Left lung (tissue), 4 donors: ENCODE measurements at regions not wholly inside any gene's neighbourhood (a gene's known extent, or its start where the extent isn't known, plus 50 kb on each side); places are given as distances from the start of the nearest gene placed in this dataset.
"Not testable (repeated sequence)": the region's sequence is repeated elsewhere in the genome, so short reads cannot be mapped to it uniquely, and the experiment has no call there.

Experiments used
- ATAC-seq: fragments of 200-7000 bp; cut with Tn5 transposase; one replicate; pipeline ENCODE4 v1.9.1; 2020; ENCODE audit warnings: moderate library complexity
- DNase-seq, 4 donors: peaks; one replicate each; pipeline ENCODE4 v3.0.0-alpha.2; 2013 to 2020
- H3K27ac ChIP-seq, 2 donors: fragments of 200-600 bp; sonication (generic) in 1 of 2; one replicate each; pipeline versions ENCODE4 v1.5.0 to v1.8.0; 2020 to 2021
- H3K27me3 ChIP-seq, 2 donors: fragments of 200-600 bp; sonication (generic) in 1 of 2; one replicate each; pipeline versions ENCODE4 v1.5.0 to v1.8.0; 2020 to 2021
- H3K36me3 ChIP-seq, 2 donors: fragments of 200-600 bp; sonication (generic) in 1 of 2; one replicate each; pipeline versions ENCODE4 v1.5.0 to v1.8.0; 2020 to 2021
- H3K4me1 ChIP-seq, 2 donors: fragments of 200-600 bp; one replicate each; pipeline ENCODE4 v1.8.0; 2021
- H3K4me3 ChIP-seq, 2 donors: fragments of 200-600 bp; sonication (generic) in 1 of 2; one replicate each; pipeline versions ENCODE4 v1.5.0 to v1.8.0; 2020 to 2021; ENCODE audit warnings: mild to moderate bottlenecking in 1 of 2
- H3K9me3 ChIP-seq, 2 donors: fragments of 200-600 bp; sonication (generic) in 1 of 2; one replicate each; pipeline versions ENCODE4 v1.5.0 to v1.8.0; 2020 to 2021
- intact Hi-C, 2 donors: fragments of 100-400 bp; cut with DNase I; formaldehyde crosslinking; loops; one replicate each; pipeline versions ENCODE4 v1.11.2 to v1.14.2; 2022
- TF ChIP-seq, protein P1 (sequence below), 2 donors: fragments of 200-600 bp; sonication (generic) in 1 of 2; IDR thresholded peaks; one replicate each; pipeline versions ENCODE4 v1.5.0 to v1.8.0; 2021; ENCODE audit warnings: antibody characterized with exemption in 2 of 2
- donor health status: DM: no; HTN: yes; CAD: no.
- donor health status: DM: no; HTN: no; CAD: no.

GRCh38 chr7:131688738-131689661, 132.6 kb upstream of the PODXL start:
- peaks cover 0 to 3% of the 10 kb centered on the region in 2 donors for H3K4me1 ChIP-seq
- H3K4me3 ChIP-seq, result no peak overlapping the region
- no peaks in the 10 kb centered on the region for H3K36me3 ChIP-seq
- intact Hi-C loops, result no loop called here
- TF ChIP-seq, protein P1, sequence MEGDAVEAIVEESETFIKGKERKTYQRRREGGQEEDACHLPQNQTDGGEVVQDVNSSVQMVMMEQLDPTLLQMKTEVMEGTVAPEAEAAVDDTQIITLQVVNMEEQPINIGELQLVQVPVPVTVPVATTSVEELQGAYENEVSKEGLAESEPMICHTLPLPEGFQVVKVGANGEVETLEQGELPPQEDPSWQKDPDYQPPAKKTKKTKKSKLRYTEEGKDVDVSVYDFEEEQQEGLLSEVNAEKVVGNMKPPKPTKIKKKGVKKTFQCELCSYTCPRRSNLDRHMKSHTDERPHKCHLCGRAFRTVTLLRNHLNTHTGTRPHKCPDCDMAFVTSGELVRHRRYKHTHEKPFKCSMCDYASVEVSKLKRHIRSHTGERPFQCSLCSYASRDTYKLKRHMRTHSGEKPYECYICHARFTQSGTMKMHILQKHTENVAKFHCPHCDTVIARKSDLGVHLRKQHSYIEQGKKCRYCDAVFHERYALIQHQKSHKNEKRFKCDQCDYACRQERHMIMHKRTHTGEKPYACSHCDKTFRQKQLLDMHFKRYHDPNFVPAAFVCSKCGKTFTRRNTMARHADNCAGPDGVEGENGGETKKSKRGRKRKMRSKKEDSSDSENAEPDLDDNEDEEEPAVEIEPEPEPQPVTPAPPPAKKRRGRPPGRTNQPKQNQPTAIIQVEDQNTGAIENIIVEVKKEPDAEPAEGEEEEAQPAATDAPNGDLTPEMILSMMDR (IDR thresholded peaks at IDR 0.05), result peak; percentile 89 to 94
- ATAC-seq (peak; percentile 91), DNase-seq (peak in 3 of 4 donors; percentile 44 to 70 (median 48))
- H3K9me3 ChIP-seq, result no peaks in the 10 kb centered on the region
- H3K27me3 ChIP-seq, result peaks cover 0 to 78% of the 10 kb centered on the region in 2 donors
- H3K27ac ChIP-seq, result no peak overlapping the region

DNA sequence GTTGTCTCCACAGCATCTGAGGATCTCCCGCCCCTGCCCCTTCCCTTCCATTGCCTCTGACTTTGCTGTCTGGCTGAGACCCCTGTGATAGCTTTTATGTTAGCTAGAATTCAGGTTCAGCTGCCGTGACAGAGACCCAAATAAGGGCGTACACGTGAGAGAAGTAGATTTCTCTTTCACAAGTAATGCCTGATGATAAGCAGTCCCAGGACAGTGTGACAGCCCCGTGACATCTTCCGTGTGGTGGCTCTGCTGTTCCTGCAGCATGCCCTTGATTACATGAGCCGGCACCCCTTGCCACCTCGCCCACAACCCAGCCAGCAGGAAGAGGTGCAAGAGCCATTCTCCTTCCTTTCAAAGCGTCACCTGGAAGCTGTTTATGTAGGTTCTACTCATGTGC, 130.9 kb upstream of the PODXL start:
- Histone ChIP-seq H3K27ac (no peak overlapping the region), H3K36me3 (no peaks in the 10 kb centered on the region), H3K4me1 (peaks cover 0 to 3% of the 10 kb centered on the region in 2 donors), H3K9me3 (no peaks in the 10 kb centered on the region), H3K27me3 (peaks cover 0 to 63% of the 10 kb centered on the region in 2 donors), H3K4me3 (no peak overlapping the region)
- ATAC-seq, result no peak
- no peak for DNase-seq
- TF ChIP-seq, protein P1 (IDR thresholded peaks at IDR 0.05), result no peak
- intact Hi-C loops, result no loop called here

DNA sequence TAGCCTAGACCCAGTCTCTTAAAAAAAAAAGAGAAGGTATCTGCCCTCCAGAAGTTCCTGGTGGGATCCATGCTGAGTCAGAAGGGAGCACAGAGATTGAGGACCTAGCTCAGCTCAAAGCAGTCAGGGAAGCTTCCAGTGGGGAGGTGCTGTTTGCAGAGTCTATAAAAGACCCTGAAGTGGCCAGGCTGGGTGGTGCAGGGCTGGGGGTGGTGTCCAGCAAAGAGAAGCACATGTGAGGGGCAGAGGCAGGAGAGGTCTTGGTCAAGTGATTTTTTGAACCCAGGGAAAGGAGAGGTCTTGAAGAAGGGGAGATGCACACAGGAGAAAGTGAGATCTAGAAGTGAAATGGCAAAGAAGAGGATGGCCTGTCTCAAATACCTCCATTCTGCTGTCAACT, 130.4 kb upstream of the PODXL start:
- Histone ChIP-seq H3K36me3 (no peaks in the 10 kb centered on the region), H3K9me3 (no peaks in the 10 kb centered on the region), H3K4me1 (no peaks in the 10 kb centered on the region), H3K27me3 (peaks cover 0 to 58% of the 10 kb centered on the region in 2 donors), H3K4me3 (no peak overlapping the region), H3K27ac (no peak overlapping the region)
- intact Hi-C loops, result no loop called here
- DNase-seq (no peak), ATAC-seq (no peak)
- TF ChIP-seq, protein P1 (IDR thresholded peaks at IDR 0.05), result no peak

GRCh38 chr7:131683536-131684125, 127.2 kb upstream of the PODXL start:
- peaks cover 0 to 36% of the 10 kb centered on the region in 2 donors for H3K27me3 ChIP-seq
- no peak for ATAC-seq
- no peaks in the 10 kb centered on the region for H3K9me3 ChIP-seq
- no peak for DNase-seq
- no peaks in the 10 kb centered on the region for H3K4me1 ChIP-seq
- no peaks in the 10 kb centered on the region for H3K36me3 ChIP-seq
- no peak overlapping the region for H3K27ac ChIP-seq
- no peak overlapping the region for H3K4me3 ChIP-seq
- TF ChIP-seq, protein P1 (IDR thresholded peaks at IDR 0.05), result no peak
- intact Hi-C loops, result no loop called here

GRCh38 chr7:131681961-131682360, 125.5 kb upstream of the PODXL start:
- Histone ChIP-seq H3K9me3 (no peaks in the 10 kb centered on the region), H3K4me1 (no peaks in the 10 kb centered on the region), H3K27me3 (peaks cover 0 to 21% of the 10 kb centered on the region in 2 donors), H3K27ac (no peak overlapping the region), H3K36me3 (no peaks in the 10 kb centered on the region), H3K4me3 (no peak overlapping the region)
- DNase-seq (no peak), ATAC-seq (no peak)
- intact Hi-C loops, result no loop called here
- TF ChIP-seq, protein P1 (IDR thresholded peaks at IDR 0.05), result no peak

GRCh38 chr7:131679071-131679470, 122.6 kb upstream of the PODXL start:
- intact Hi-C loops, DNase-seq, H3K27me3 ChIP-seq, H3K27ac ChIP-seq, H3K4me3 ChIP-seq, H3K9me3 ChIP-seq, H3K36me3 ChIP-seq, ATAC-seq, H3K4me1 ChIP-seq: not testable (repeated sequence)

- H3K4me1 ChIP-seq, H3K27me3 ChIP-seq, H3K36me3 ChIP-seq, H3K4me3 ChIP-seq, H3K27ac ChIP-seq, ATAC-seq, intact Hi-C loops, H3K9me3 ChIP-seq, DNase-seq: not testable (repeated sequence)
These were observed 120.4 kb upstream of the PODXL start for GRCh38 chr7:131676850-131677249.
